ENCODE measurements at regions not wholly inside any gene's neighbourhood (a gene's known extent, or its start where the extent isn't known, plus 50 kb on each side); places are given as distances from the start of the nearest gene placed in this dataset.

DNA sequence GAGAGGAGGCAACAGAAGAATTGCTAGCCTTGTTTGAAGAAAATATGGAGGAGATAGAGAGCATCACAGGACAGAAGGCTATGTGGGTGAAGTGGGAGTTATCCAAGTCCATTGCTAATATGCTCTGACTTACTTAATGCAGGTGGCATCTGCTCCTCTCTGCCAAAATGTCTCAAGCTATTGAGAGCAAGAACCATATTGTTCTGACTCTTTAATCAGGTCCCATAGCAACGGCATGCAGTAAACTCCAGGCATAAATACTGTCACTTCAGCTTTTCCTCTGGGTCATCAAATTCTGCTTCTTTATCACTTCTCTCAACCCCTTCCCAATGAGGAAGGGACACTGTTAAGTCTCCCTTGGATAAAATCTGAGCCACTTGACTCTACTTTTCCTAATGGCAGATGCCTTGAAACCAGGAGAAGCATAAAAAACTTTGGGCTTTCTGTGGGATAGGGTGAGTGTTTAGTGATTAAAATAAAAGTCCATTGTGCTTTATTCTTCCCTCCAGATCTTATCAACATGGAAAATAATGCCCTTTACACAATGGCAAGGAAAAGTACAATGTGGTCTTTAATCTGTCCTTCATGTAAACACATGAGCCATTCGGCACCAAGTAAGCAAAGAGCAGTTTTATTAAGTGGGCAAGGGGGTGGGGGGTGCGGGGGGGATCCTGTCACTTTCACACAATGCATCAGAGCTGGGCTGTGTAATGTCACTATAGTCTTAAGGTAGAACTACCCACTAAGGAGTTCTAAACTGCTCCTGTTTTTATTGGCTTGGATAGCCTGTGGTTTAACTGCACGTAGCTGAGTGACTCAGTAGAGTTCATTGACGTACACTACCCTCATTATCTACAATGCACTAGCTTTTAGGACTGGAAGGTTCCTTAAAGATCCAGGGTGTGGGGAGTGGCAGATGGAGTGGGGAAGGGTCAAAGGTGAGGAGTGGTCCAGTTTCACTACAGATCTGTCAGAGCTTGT lies 71.0 kb upstream of the TARS1 start:
- peak; percentile 92 for DNase-seq (ENCODE audit: low read depth, low spot score)
- H4K20me1 ChIP-seq (replicated peaks; ENCODE audit: control insufficient read depth, extremely low read depth, insufficient read depth, low read length), result no peaks in the 10 kb centered on the region
- dilution Hi-C loops (cut with MboI; ENCODE audit: extremely low pct_ligation_motif_present, low sequenced_read_pairs) (no loop called here), intact Hi-C loops (cut with micrococcal nuclease) (loop anchor here (1.0 to 5.0 kb wide), 7 partner anchors 32 to 772 kb away; partner anchors contain the start of gene TARS1)
- H3K4me1 ChIP-seq (ENCODE audit: control insufficient read depth, extremely low read depth, insufficient read depth, low read length), result peaks cover 20% of the 10 kb centered on the region
- H3K9ac ChIP-seq (replicated peaks; ENCODE audit: extremely low read depth, insufficient read depth, low read length), result peak overlapping the region; percentile 45
- H3K4me2 ChIP-seq (ENCODE audit: insufficient read depth, low read length), result peak overlapping the region; percentile 9
- FAIRE-seq, result peak; percentile 72
- no peaks in the 10 kb centered on the region for H3K27me3 ChIP-seq (ENCODE audit: control insufficient read depth in 2 of 2, insufficient read depth in 2 of 2, low read length in 2 of 2)
- peak overlapping the region; percentile 69 for H3K27ac ChIP-seq (ENCODE audit: insufficient read depth, low read depth, low read length)
- TF ChIP-seq JUN (IDR thresholded peaks at IDR 0.05; ENCODE audit: borderline replicate concordance, insufficient read depth, insufficient read length, low read depth), result peak; percentile 61
- no peak for TF ChIP-seq POLR2A (IDR thresholded peaks at IDR 0.05; ENCODE audit: low read depth, low read length)
- TF ChIP-seq FOS (IDR thresholded peaks at IDR 0.05; ENCODE audit: borderline replicate concordance, insufficient read depth, low read length), result peak; percentile 48
- TF ChIP-seq GATA2 (IDR thresholded peaks at IDR 0.05; ENCODE audit: insufficient read depth, insufficient read length, low read depth, low read length), result peak; percentile 80
- no peak overlapping the region for H3K4me3 ChIP-seq (replicated peaks in 1 of 3; ENCODE audit: insufficient read depth in 1 of 3, low read depth in 1 of 3, low read length in 3 of 3)
- H2AFZ ChIP-seq (ENCODE audit: low read depth, low read length), result peak overlapping the region; percentile 12
- no peaks in the 10 kb centered on the region for H3K79me2 ChIP-seq (ENCODE audit: control insufficient read depth, insufficient read depth, low read length)
- CTCF ChIA-PET, result interaction anchor here (0.6 to 1.8 kb wide), 4 partner anchors 9 to 70 kb away, joined by 3 to 5 read pairs (median 4); no protein-coding TSS in a partner anchor
- H3K9me3 ChIP-seq (replicated peaks; ENCODE audit: control insufficient read depth, insufficient read depth, low read length), result no peaks in the 10 kb centered on the region
- no TSS peak for BruUV-seq (replicated peaks)
- POLR2A ChIA-PET, result no interaction called here
- no peaks in the 10 kb centered on the region for H3K36me3 ChIP-seq (ENCODE audit: control insufficient read depth in 2 of 2, extremely low read depth in 1 of 2, insufficient read depth in 2 of 2, low read length in 2 of 2)
- H3K9me1 ChIP-seq (replicated peaks; ENCODE audit: control insufficient read depth, extremely low read depth, insufficient read depth, low read length), result no peaks in the 10 kb centered on the region

DNA sequence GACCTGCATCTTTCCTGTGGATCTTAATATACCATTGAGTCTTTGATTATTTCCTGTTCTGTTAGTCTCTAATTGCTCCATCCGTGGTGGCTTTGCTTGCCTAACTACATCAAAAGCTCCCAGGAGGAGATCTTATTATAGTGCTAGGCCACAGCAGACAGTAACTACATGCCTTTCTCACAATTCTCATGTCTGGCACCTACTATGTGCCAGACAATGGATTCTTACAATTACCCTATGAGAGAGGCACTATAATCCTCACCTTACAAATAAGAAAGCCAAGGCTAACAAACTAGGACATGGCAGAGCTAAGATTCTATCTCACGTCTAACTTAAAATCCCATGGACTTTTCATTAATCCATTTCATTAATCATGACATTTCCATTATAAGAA lies 70.3 kb upstream of the TARS1 start:
- CTCF ChIA-PET, result interaction anchor here (1.0 to 1.8 kb wide), 4 partner anchors 9 to 71 kb away, joined by 4 to 5 read pairs (median 5); no protein-coding TSS in a partner anchor
- H4K20me1 ChIP-seq (replicated peaks; ENCODE audit: control insufficient read depth, extremely low read depth, insufficient read depth, low read length), result no peaks in the 10 kb centered on the region
- FAIRE-seq (no peak), DNase-seq (ENCODE audit: low read depth, low spot score) (no peak)
- H3K9me1 ChIP-seq (replicated peaks; ENCODE audit: control insufficient read depth, extremely low read depth, insufficient read depth, low read length), result no peaks in the 10 kb centered on the region
- no peaks in the 10 kb centered on the region for H3K36me3 ChIP-seq (ENCODE audit: control insufficient read depth in 2 of 2, extremely low read depth in 1 of 2, insufficient read depth in 2 of 2, low read length in 2 of 2)
- peak overlapping the region; percentile 8 for H3K9ac ChIP-seq (replicated peaks; ENCODE audit: extremely low read depth, insufficient read depth, low read length)
- no peak overlapping the region for H3K4me3 ChIP-seq (replicated peaks in 1 of 3; ENCODE audit: insufficient read depth in 1 of 3, low read depth in 1 of 3, low read length in 3 of 3)
- peak overlapping the region; percentile 12 for H2AFZ ChIP-seq (ENCODE audit: low read depth, low read length)
- H3K4me2 ChIP-seq (ENCODE audit: insufficient read depth, low read length), result peak overlapping the region; percentile 9
- H3K27ac ChIP-seq (ENCODE audit: insufficient read depth, low read depth, low read length), result peak overlapping the region; percentile 69
- intact Hi-C loops (cut with micrococcal nuclease) (loop anchor here (1.0 to 5.0 kb wide), 7 partner anchors 31 to 773 kb away; partner anchors contain the start of gene TARS1), dilution Hi-C loops (cut with MboI; ENCODE audit: extremely low pct_ligation_motif_present, low sequenced_read_pairs) (no loop called here)
- no peaks in the 10 kb centered on the region for H3K79me2 ChIP-seq (ENCODE audit: control insufficient read depth, insufficient read depth, low read length)
- TF ChIP-seq, protein P1, sequence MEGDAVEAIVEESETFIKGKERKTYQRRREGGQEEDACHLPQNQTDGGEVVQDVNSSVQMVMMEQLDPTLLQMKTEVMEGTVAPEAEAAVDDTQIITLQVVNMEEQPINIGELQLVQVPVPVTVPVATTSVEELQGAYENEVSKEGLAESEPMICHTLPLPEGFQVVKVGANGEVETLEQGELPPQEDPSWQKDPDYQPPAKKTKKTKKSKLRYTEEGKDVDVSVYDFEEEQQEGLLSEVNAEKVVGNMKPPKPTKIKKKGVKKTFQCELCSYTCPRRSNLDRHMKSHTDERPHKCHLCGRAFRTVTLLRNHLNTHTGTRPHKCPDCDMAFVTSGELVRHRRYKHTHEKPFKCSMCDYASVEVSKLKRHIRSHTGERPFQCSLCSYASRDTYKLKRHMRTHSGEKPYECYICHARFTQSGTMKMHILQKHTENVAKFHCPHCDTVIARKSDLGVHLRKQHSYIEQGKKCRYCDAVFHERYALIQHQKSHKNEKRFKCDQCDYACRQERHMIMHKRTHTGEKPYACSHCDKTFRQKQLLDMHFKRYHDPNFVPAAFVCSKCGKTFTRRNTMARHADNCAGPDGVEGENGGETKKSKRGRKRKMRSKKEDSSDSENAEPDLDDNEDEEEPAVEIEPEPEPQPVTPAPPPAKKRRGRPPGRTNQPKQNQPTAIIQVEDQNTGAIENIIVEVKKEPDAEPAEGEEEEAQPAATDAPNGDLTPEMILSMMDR (IDR thresholded peaks at IDR 0.05; ENCODE audit: extremely low read depth in 1 of 2, insufficient read depth in 1 of 2, low read depth in 1 of 2, low read length in 2 of 2), result no peak
- TF ChIP-seq JUN (IDR thresholded peaks at IDR 0.05; ENCODE audit: borderline replicate concordance, insufficient read depth, insufficient read length, low read depth), result no peak
- no peak for TF ChIP-seq MYC (IDR thresholded peaks at IDR 0.05; ENCODE audit: low read depth, low read length)
- TF ChIP-seq FOS (IDR thresholded peaks at IDR 0.05; ENCODE audit: borderline replicate concordance, insufficient read depth, low read length), result no peak
- TF ChIP-seq EZH2 (IDR thresholded peaks at IDR 0.05; ENCODE audit: borderline replicate concordance, low read depth, low read length, severe bottlenecking), result no peak
- TF ChIP-seq GATA2 (IDR thresholded peaks at IDR 0.05; ENCODE audit: insufficient read depth, insufficient read length, low read depth, low read length), result no peak
- no peak for TF ChIP-seq POLR2AphosphoS5 (IDR thresholded peaks at IDR 0.05; ENCODE audit: insufficient read depth, low read depth, low read length)
- no peak for TF ChIP-seq POLR2A (IDR thresholded peaks at IDR 0.05; ENCODE audit: low read depth, low read length)
- no peak for TF ChIP-seq MAX (IDR thresholded peaks at IDR 0.05; ENCODE audit: insufficient read depth, insufficient read length)
- H3K4me1 ChIP-seq (ENCODE audit: control insufficient read depth, extremely low read depth, insufficient read depth, low read length), result peaks cover 15% of the 10 kb centered on the region
- POLR2A ChIA-PET, result no interaction called here
- BruUV-seq (replicated peaks), result no TSS peak
- H3K27me3 ChIP-seq (ENCODE audit: control insufficient read depth in 2 of 2, insufficient read depth in 2 of 2, low read length in 2 of 2), result no peaks in the 10 kb centered on the region
- H3K9me3 ChIP-seq (replicated peaks; ENCODE audit: control insufficient read depth, insufficient read depth, low read length), result no peaks in the 10 kb centered on the region

Data from endothelial cell of umbilical vein (primary cell).